SK-N-SH (cell line): ENCODE measurements at regions not wholly inside any gene's neighbourhood (a gene's known extent, or its start where the extent isn't known, plus 50 kb on each side); places are given as distances from the start of the nearest gene placed in this dataset.

Source experiments
- CTCF ChIP-seq: fragments of 200-600 bp; sonication (generic); IDR thresholded peaks from 2 replicates; pipeline ENCODE4 v1.6.1; 2017; ENCODE audit warnings: antibody characterized with exemption, mild to moderate bottlenecking, moderate library complexity
- EP300 ChIP-seq, 2 experiments: IDR thresholded peaks; 2 replicates each; pipeline versions ENCODE4 v1.4.0 to v1.6.1; 2012; ENCODE audit warnings: borderline replicate concordance in 1 of 2, low read depth in 1 of 2, low read length in 1 of 2
- MXI1 ChIP-seq: IDR thresholded peaks from 2 replicates; pipeline ENCODE4 v1.6.1; 2012; ENCODE audit warnings: mild to moderate bottlenecking, low read depth, low read length, improper control_type of control experiment
- PBX3 ChIP-seq: IDR thresholded peaks from 2 replicates; pipeline ENCODE4; 2012
- POLR2AphosphoS5 ChIP-seq: IDR thresholded peaks from 2 replicates; pipeline ENCODE4 v1.6.1; 2012; ENCODE audit warnings: low read depth, low read length
- RAD21 ChIP-seq: IDR thresholded peaks from 2 replicates; pipeline ENCODE4 v1.6.1; 2012; ENCODE audit warnings: mild to moderate bottlenecking, low read length
- RFX5 ChIP-seq: IDR thresholded peaks from 2 replicates; pipeline ENCODE4 v1.6.1; 2012; ENCODE audit warnings: mild to moderate bottlenecking, improper control_type of control experiment, low read length
- USF1 ChIP-seq: IDR thresholded peaks from 2 replicates; pipeline ENCODE4 v1.4.0; 2012; ENCODE audit warnings: low read depth, borderline replicate concordance

- TF ChIP-seq RAD21 (no peak), EP300 (IDR thresholded peaks at IDR 0.05; ENCODE audit: borderline replicate concordance in 1 of 2, low read depth in 1 of 2, low read length in 1 of 2) (no peak), PBX3 (no peak), CTCF (no peak), MXI1 (no peak), RFX5 (no peak), USF1 (no peak), POLR2AphosphoS5 (no peak)
Observed at GRCh38 chr4:173934201-173934600, 349.3 kb downstream of the FBXO8 start.
